GM12875 (cell line): ENCODE measurements at regions not wholly inside any gene's neighbourhood (a gene's known extent, or its start where the extent isn't known, plus 50 kb on each side); places are given as distances from the start of the nearest gene placed in this dataset.

Experiments
- H3K4me3 ChIP-seq: one replicate; pipeline ENCODE4 v1.5.1; 2011; ENCODE audit warnings: low read depth, low read length, control low read depth
- TF ChIP-seq, protein P1 (sequence below): IDR thresholded peaks from 2 replicates; pipeline ENCODE4 v1.5.1; 2011; ENCODE audit warnings: low read depth, mild to moderate bottlenecking, control low read depth, inconsistent platforms, low read length, moderate library complexity, borderline replicate concordance; ENCODE audit not compliant: insufficient read depth

DNA sequence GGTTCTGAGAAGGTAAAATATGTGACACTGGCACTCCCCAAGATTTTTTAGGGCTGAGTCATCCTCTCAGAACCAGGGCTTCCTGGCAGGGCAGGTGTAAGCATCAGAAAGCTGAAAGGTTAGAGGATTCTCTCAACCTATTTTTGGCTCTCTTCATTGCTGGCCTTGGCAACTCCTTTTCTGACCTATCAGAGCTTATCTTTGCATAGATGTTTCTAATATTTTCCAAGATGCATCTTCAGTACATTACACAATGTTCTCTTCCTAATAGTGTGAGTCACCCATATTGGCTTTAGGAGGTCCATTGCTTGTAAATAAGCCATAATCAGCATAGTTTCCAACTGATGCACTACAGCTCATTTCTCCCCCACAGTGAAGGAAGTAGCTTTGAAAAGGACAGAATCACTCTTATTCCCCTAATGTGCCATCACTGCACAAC, 2008.4 kb upstream of the PIK3C3 start:
- no peak overlapping the region for H3K4me3 ChIP-seq
- TF ChIP-seq, protein P1, sequence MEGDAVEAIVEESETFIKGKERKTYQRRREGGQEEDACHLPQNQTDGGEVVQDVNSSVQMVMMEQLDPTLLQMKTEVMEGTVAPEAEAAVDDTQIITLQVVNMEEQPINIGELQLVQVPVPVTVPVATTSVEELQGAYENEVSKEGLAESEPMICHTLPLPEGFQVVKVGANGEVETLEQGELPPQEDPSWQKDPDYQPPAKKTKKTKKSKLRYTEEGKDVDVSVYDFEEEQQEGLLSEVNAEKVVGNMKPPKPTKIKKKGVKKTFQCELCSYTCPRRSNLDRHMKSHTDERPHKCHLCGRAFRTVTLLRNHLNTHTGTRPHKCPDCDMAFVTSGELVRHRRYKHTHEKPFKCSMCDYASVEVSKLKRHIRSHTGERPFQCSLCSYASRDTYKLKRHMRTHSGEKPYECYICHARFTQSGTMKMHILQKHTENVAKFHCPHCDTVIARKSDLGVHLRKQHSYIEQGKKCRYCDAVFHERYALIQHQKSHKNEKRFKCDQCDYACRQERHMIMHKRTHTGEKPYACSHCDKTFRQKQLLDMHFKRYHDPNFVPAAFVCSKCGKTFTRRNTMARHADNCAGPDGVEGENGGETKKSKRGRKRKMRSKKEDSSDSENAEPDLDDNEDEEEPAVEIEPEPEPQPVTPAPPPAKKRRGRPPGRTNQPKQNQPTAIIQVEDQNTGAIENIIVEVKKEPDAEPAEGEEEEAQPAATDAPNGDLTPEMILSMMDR = no peak

DNA sequence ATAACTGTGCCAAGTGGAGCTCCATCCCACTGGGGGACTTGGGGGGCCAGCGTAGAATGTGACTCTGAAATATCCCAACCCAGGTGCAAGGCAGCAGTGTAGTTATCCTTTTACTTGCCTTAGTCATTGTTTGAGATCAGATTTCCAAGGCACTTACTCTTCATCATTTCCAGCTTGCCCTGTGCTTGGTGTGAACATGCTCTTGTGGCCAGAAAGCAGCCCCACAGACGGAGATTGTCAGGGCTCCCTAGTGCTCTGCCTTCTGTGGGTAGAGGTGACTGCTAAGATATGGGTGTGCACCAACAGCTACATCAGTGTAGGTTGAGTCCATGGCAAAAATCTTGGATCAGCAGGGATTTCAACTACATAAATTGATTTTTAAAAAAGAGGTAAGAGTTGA, 2010.0 kb upstream of the PIK3C3 start:
- TF ChIP-seq, protein P1 = no peak
- H3K4me3 ChIP-seq = no peak overlapping the region

DNA sequence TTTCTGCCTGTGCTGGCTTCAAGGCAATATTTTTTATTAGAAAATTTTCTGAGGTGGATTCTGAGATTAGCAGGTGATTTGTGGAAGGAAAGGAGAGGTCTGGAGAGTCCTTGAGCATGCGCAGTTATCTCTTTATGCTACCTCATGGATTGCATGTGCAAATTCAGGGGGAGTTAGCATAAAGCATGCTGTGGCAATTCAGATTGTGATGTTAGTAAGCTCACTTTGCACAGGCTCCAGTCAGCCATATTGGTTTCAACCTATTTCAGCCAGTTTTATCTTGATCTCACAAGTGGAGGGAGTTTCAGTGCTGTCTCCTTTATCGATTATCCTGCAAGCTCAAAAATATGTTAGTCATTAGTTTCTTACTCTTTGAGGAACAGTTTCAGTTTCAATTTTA, 2012.3 kb upstream of the PIK3C3 start:
- TF ChIP-seq, protein P1 = no peak
- no peak overlapping the region for H3K4me3 ChIP-seq

DNA sequence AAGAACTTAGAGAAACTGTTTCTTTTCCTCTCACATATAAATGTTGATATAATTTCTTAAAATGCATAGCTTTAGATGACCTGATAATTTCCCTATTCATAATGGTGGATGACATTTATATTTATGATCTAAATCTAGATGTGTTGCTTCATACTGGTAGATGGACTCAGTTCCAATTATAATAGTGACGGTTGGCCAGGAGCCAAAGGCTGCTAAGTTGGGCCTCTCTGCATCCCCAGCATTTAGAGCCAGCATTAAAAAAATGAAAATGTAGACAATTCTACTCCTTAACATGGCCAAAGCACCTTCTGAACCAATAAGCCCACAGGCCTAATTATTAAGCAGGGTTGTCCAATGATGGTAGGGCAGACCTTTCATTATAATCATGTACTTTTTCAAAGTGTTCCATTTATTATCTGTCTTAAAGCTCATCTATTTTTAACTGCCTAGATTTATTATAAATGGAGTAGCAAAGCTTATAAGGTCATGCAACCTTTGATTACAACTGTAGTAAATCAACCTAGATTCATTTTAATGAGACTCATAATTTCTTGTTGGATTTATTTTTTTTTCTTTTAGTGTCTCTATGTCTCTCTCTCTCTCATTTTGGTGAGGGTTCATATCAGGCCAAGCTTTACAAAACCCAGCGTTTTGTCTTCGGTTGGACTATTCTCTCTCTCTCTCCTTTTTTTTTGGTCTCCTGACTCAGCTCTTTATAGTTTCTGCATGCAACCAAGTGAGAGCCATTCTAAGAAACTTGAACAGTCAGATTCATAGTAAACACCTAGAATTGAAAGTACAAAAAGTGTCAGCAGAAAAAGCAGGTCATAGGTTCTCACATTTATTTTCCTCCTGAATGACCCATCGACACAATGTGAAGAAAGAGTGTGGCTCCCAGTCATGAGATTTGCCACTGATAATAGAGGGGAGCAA, 2016.1 kb upstream of the PIK3C3 start:
- no peak overlapping the region for H3K4me3 ChIP-seq
- TF ChIP-seq, protein P1 = no peak

DNA sequence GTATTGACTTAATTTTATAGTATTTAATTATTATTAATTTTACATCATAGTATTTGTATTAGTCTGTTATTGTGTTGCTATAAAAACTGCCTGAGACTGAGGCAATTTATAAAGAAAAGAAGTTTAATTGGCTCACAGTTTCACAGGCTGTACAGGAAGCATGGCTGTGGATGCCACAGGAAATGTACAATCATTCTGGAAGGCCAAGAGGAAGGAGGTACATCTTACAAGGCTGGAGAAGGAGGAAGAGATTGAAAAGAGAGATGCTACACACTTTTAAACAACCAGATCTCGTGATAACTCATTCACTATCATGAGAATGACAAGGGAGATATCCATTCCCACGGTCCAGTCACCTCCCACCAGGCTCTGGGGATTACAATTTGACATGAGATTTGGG, 2019.4 kb upstream of the PIK3C3 start:
- TF ChIP-seq, protein P1 = no peak
- no peak overlapping the region for H3K4me3 ChIP-seq

DNA sequence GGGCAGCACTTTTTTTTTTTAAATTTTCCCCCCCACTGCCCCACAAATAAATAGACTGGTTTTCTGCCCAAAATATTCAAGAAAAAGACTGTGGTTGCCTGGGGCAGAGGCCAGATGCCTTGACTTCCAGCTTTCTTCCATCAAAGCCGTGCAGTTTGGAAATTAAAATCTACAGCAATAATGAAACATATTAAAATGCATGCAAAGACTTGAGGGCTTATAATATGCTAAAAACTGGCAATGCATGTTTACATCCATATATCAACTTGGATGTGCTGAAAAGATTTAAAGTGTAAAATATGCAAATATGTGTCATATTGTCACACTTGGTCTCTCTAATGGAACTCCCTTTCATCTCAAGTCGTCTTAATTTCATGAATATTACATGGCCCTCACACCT, 2036.2 kb upstream of the PIK3C3 start:
- TF ChIP-seq, protein P1 = no peak
- H3K4me3 ChIP-seq = no peak overlapping the region
